GM19467 (cell line): ENCODE measurements at regions not wholly inside any gene's neighbourhood (a gene's known extent, or its start where the extent isn't known, plus 50 kb on each side); places are given as distances from the start of the nearest gene placed in this dataset.
"Not testable (repeated sequence)": the region's sequence is repeated elsewhere in the genome, so short reads cannot be mapped to it uniquely, and the experiment has no call there.

Source experiments
- ATAC-seq: cut with Tn5 transposase; IDR thresholded peaks from one replicate; pipeline ENCODE4 v1.9.1; 2021; ENCODE audit warnings: mild to moderate bottlenecking, moderate library complexity; ENCODE audit not compliant: unreplicated experiment

GRCh38 chr4:179051206-179051605, 1609.0 kb upstream of the AGA start:
- ATAC-seq = no peak

GRCh38 chr4:179059396-179059795, 1617.2 kb upstream of the AGA start:
- no peak for ATAC-seq

GRCh38 chr4:179066254-179066653, 1624.0 kb upstream of the AGA start:
- not testable (repeated sequence) for ATAC-seq

- ATAC-seq = no peak
These were observed 1628.9 kb upstream of the AGA start for GRCh38 chr4:179071131-179071530.

GRCh38 chr4:179076865-179077264, 1634.6 kb upstream of the AGA start:
- no peak for ATAC-seq

- no peak for ATAC-seq
These were observed 1653.5 kb upstream of the AGA start for GRCh38 chr4:179095585-179096221.

GRCh38 chr4:179097741-179098140, 1655.5 kb upstream of the AGA start:
- no peak for ATAC-seq

- ATAC-seq = no peak
These were observed 1668.1 kb upstream of the AGA start for GRCh38 chr4:179110356-179110755.

- no peak for ATAC-seq
These were observed 1668.6 kb upstream of the AGA start for GRCh38 chr4:179110816-179111215.

GRCh38 chr4:179112441-179113170, 1670.4 kb upstream of the AGA start:
- ATAC-seq = no peak

- no peak for ATAC-seq
These were observed 1672.4 kb upstream of the AGA start for GRCh38 chr4:179114615-179115014.

GRCh38 chr4:179116011-179116410, 1673.8 kb upstream of the AGA start:
- ATAC-seq = no peak

GRCh38 chr4:179116581-179116980, 1674.3 kb upstream of the AGA start:
- ATAC-seq = no peak

- no peak for ATAC-seq
These were observed 1680.8 kb upstream of the AGA start for GRCh38 chr4:179123084-179123483.

GRCh38 chr4:179124419-179124818, 1682.2 kb upstream of the AGA start:
- no peak for ATAC-seq

- no peak for ATAC-seq
These were observed 1682.7 kb upstream of the AGA start for GRCh38 chr4:179124957-179125356.

GRCh38 chr4:179125870-179126269, 1683.6 kb upstream of the AGA start:
- ATAC-seq = no peak

- no peak for ATAC-seq
These were observed 1686.1 kb upstream of the AGA start for GRCh38 chr4:179128299-179128698.

- ATAC-seq = no peak
These were observed 1688.0 kb upstream of the AGA start for GRCh38 chr4:179130122-179130714.

GRCh38 chr4:179145746-179146525, 1703.7 kb upstream of the AGA start:
- no peak for ATAC-seq

GRCh38 chr4:179151770-179152169, 1709.5 kb upstream of the AGA start:
- no peak for ATAC-seq
